ENCODE measurements at regions not wholly inside any gene's neighbourhood (a gene's known extent, or its start where the extent isn't known, plus 50 kb on each side); places are given as distances from the start of the nearest gene placed in this dataset.

GRCh38 chr16:82433042-82433441 is 193.7 kb upstream of the CDH13 start:
- DNase-seq (ENCODE audit: low read depth in 1 of 2, low spot score in 1 of 2) = no peak
- Histone ChIP-seq H3K4me1 (ENCODE audit: low read depth) (no peaks in the 10 kb centered on the region), H3K9me3 (ENCODE audit: low read depth) (no peaks in the 10 kb centered on the region), H3K27ac (no peak overlapping the region), H3K27me3 (peaks cover 33% of the 10 kb centered on the region), H3K4me3 (no peak overlapping the region), H3K36me3 (no peaks in the 10 kb centered on the region)
- TF ChIP-seq, protein P1, sequence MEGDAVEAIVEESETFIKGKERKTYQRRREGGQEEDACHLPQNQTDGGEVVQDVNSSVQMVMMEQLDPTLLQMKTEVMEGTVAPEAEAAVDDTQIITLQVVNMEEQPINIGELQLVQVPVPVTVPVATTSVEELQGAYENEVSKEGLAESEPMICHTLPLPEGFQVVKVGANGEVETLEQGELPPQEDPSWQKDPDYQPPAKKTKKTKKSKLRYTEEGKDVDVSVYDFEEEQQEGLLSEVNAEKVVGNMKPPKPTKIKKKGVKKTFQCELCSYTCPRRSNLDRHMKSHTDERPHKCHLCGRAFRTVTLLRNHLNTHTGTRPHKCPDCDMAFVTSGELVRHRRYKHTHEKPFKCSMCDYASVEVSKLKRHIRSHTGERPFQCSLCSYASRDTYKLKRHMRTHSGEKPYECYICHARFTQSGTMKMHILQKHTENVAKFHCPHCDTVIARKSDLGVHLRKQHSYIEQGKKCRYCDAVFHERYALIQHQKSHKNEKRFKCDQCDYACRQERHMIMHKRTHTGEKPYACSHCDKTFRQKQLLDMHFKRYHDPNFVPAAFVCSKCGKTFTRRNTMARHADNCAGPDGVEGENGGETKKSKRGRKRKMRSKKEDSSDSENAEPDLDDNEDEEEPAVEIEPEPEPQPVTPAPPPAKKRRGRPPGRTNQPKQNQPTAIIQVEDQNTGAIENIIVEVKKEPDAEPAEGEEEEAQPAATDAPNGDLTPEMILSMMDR (IDR thresholded peaks at IDR 0.05; ENCODE audit: low read depth, low read length) = no peak

GRCh38 chr16:82432261-82432660 is 194.5 kb upstream of the CDH13 start:
- no peak overlapping the region for H3K4me3 ChIP-seq
- no peaks in the 10 kb centered on the region for H3K36me3 ChIP-seq
- TF ChIP-seq, protein P1 (IDR thresholded peaks at IDR 0.05; ENCODE audit: low read depth, low read length) = no peak
- no peak overlapping the region for H3K27ac ChIP-seq
- no peaks in the 10 kb centered on the region for H3K4me1 ChIP-seq (ENCODE audit: low read depth)
- no peaks in the 10 kb centered on the region for H3K9me3 ChIP-seq (ENCODE audit: low read depth)
- DNase-seq (ENCODE audit: low read depth in 1 of 2, low spot score in 1 of 2) = no peak
- H3K27me3 ChIP-seq = peaks cover 38% of the 10 kb centered on the region

GRCh38 chr16:82425661-82426060 is 201.1 kb upstream of the CDH13 start:
- H3K27ac ChIP-seq = no peak overlapping the region
- no peaks in the 10 kb centered on the region for H3K36me3 ChIP-seq
- H3K9me3 ChIP-seq (ENCODE audit: low read depth) = no peaks in the 10 kb centered on the region
- H3K27me3 ChIP-seq = peaks cover 52% of the 10 kb centered on the region
- no peak overlapping the region for H3K4me3 ChIP-seq
- no peak for DNase-seq (ENCODE audit: low read depth in 1 of 2, low spot score in 1 of 2)
- TF ChIP-seq, protein P1 (IDR thresholded peaks at IDR 0.05; ENCODE audit: low read depth, low read length) = no peak
- H3K4me1 ChIP-seq (ENCODE audit: low read depth) = no peaks in the 10 kb centered on the region

GRCh38 chr16:82421851-82422250 is 204.9 kb upstream of the CDH13 start:
- no peaks in the 10 kb centered on the region for H3K36me3 ChIP-seq
- TF ChIP-seq, protein P1 (IDR thresholded peaks at IDR 0.05; ENCODE audit: low read depth, low read length) = no peak
- H3K27me3 ChIP-seq = peaks cover 27% of the 10 kb centered on the region
- H3K27ac ChIP-seq = no peak overlapping the region
- H3K4me1 ChIP-seq (ENCODE audit: low read depth) = no peaks in the 10 kb centered on the region
- DNase-seq (ENCODE audit: low read depth in 1 of 2, low spot score in 1 of 2) = no peak
- no peak overlapping the region for H3K4me3 ChIP-seq
- H3K9me3 ChIP-seq (ENCODE audit: low read depth) = no peaks in the 10 kb centered on the region

DNA sequence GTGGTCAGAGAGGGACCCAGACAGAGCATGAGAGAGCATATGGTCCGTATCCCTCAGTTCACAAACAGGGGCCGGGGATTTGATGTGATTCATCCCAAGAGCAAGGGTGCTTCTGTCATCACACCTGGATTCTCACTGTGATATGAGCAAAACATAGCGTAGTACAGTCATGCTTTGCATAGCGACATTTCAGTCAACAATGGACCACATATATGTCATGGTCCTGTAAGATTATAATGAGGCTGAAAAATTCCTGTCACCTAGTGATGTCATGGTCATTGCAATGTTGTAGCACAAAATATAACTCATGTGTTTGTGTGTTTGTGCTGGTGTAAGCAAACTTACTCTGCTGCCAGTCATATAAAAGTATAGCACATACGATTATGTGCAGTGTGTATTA is 207.4 kb upstream of the CDH13 start:
- DNase-seq (ENCODE audit: low read depth in 1 of 2, low spot score in 1 of 2) = no peak
- H3K9me3 ChIP-seq (ENCODE audit: low read depth) = no peaks in the 10 kb centered on the region
- H3K4me1 ChIP-seq (ENCODE audit: low read depth) = no peaks in the 10 kb centered on the region
- no peak overlapping the region for H3K27ac ChIP-seq
- no peaks in the 10 kb centered on the region for H3K36me3 ChIP-seq
- peaks cover 5% of the 10 kb centered on the region for H3K27me3 ChIP-seq
- H3K4me3 ChIP-seq = no peak overlapping the region
- TF ChIP-seq, protein P1 (IDR thresholded peaks at IDR 0.05; ENCODE audit: low read depth, low read length) = no peak

DNA sequence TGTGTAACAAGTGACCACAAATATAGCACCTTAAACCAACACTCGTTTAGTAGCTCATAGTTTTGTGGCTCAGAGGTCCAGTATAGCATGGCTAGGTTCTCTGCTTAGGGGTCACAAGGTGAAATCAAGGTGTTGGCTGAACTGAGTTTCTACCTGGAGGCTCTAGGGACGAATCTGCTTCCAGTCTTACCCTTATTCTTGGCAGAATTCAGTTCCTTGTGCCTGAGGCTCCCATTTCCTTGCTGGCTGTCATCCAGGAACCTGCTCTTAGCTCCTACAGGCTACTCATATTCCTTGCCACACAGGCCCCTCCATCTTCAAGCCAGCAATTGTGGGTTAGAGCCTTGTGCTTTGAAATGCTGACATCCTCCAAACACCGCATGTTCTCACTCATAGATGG is 212.3 kb upstream of the CDH13 start:
- Histone ChIP-seq H3K4me1 (ENCODE audit: low read depth) (no peaks in the 10 kb centered on the region), H3K9me3 (ENCODE audit: low read depth) (no peaks in the 10 kb centered on the region), H3K4me3 (no peak overlapping the region), H3K36me3 (no peaks in the 10 kb centered on the region), H3K27ac (no peak overlapping the region), H3K27me3 (no peaks in the 10 kb centered on the region)
- TF ChIP-seq, protein P1 (IDR thresholded peaks at IDR 0.05; ENCODE audit: low read depth, low read length) = no peak
- DNase-seq (ENCODE audit: low read depth in 1 of 2, low spot score in 1 of 2) = no peak
